BLaER1 treated with 17β-estradiol and CSF1 and Interleukin-3, amounts not matched to agents 10 nM and 100 nM (cell line): ENCODE measurements at regions not wholly inside any gene's neighbourhood (a gene's known extent, or its start where the extent isn't known, plus 50 kb on each side); places are given as distances from the start of the nearest gene placed in this dataset.

Experiments
- H3K27ac ChIP-seq, 11 experiments: shearing (Covaris generic); formaldehyde crosslinking; 2 replicates each; pipeline ENCODE4 v1.8.1; 2022
- H3K27me3 ChIP-seq, 11 experiments: shearing (Covaris generic); formaldehyde crosslinking; 2 replicates each; pipeline ENCODE4 v1.8.1; 2022
- H3K36me3 ChIP-seq, 11 experiments: shearing (Covaris generic); formaldehyde crosslinking; 2 replicates each; pipeline ENCODE4 v1.8.1; 2022
- H3K4me1 ChIP-seq, 10 experiments: shearing (Covaris generic); formaldehyde crosslinking; 2 replicates each; pipeline ENCODE4 v1.8.1; 2022
- H3K4me2 ChIP-seq, 11 experiments: shearing (Covaris generic); formaldehyde crosslinking; 2 replicates each; pipeline ENCODE4 v1.8.1; 2022
- H3K4me3 ChIP-seq, 10 experiments: shearing (Covaris generic); formaldehyde crosslinking; 2 replicates each; pipeline ENCODE4 v1.8.1; 2022
- H3K9ac ChIP-seq, 11 experiments: shearing (Covaris generic); formaldehyde crosslinking; 2 replicates each; pipeline ENCODE4 v1.8.1; 2022
- H3K9me3 ChIP-seq, 11 experiments: shearing (Covaris generic); formaldehyde crosslinking; replicated peaks in 1 of 11; 2 replicates each; pipeline ENCODE4 v1.8.1; 2022
- H4K20me1 ChIP-seq, 11 experiments: shearing (Covaris generic); formaldehyde crosslinking; 2 replicates each; pipeline ENCODE4 v1.8.1; 2022
- Cebpa-rat ChIP-seq, 11 experiments: shearing (Covaris generic); IDR thresholded peaks; 2 replicates each; pipeline ENCODE4 v1.8.1; 2022

DNA sequence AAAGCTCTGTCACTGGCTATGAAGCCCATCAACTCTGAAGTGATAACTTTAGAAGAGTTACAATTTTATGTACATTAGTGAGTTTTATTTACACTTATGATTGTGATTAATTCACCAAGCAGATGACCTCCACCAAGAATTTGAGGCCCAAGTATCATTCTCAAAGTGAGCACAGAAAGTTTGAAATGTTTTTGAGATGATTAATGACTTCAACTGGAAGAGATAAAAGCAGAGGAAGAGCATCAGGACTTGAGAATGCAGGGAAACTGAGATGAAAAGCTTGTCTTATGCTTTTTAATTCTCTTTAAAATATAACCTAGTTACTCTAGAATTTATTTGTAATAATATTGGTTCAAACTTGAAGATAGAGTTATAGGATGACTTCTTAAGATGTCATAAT is 112.8 kb upstream of the H2AZ1 start:
- H3K4me1 ChIP-seq: no peaks in the 10 kb centered on the region
- no peaks in the 10 kb centered on the region for H4K20me1 ChIP-seq
- no peak for TF ChIP-seq Cebpa-rat (IDR thresholded peaks at IDR 0.05)
- H3K9ac ChIP-seq: no peak overlapping the region
- H3K27ac ChIP-seq: no peak overlapping the region
- no peak overlapping the region for H3K4me3 ChIP-seq
- no peaks in the 10 kb centered on the region for H3K36me3 ChIP-seq
- no peaks in the 10 kb centered on the region for H3K27me3 ChIP-seq
- H3K9me3 ChIP-seq: 0 out of 22 replicates have a peak, but pooled peaks cover 0 to 7% (median 0%) of the 10 kb centered on the region in 11 experiments
- H3K4me2 ChIP-seq: no peak overlapping the region

DNA sequence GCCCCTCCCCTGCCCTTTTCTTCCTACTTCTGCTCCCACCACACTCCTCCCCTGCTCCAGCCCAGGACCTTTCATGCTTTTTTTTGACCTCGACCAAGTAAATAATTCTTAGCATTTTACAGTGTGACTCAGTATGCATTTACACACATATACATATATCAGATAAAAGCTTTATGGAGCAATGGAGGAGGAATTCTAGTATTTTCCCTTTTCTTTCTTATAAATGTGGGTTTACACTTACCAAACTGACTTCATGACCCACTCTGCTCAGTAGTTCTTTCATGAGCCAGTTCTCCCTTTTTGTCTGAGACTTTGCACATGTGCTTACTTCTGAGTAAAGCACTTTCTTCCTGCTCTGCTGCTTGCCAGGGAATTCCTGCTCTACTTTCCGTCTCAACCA is 111.8 kb upstream of the H2AZ1 start:
- Histone ChIP-seq H3K36me3 (no peaks in the 10 kb centered on the region), H3K4me3 (no peak overlapping the region), H3K27ac (no peak overlapping the region), H3K4me2 (no peak overlapping the region), H3K27me3 (no peaks in the 10 kb centered on the region), H4K20me1 (no peaks in the 10 kb centered on the region), H3K9me3 (0 out of 22 replicates have a peak, but pooled peaks cover 0 to under 1% (median 0%) of the 10 kb centered on the region in 11 experiments), H3K9ac (no peak overlapping the region), H3K4me1 (no peaks in the 10 kb centered on the region)
- TF ChIP-seq Cebpa-rat (IDR thresholded peaks at IDR 0.05): no peak

DNA sequence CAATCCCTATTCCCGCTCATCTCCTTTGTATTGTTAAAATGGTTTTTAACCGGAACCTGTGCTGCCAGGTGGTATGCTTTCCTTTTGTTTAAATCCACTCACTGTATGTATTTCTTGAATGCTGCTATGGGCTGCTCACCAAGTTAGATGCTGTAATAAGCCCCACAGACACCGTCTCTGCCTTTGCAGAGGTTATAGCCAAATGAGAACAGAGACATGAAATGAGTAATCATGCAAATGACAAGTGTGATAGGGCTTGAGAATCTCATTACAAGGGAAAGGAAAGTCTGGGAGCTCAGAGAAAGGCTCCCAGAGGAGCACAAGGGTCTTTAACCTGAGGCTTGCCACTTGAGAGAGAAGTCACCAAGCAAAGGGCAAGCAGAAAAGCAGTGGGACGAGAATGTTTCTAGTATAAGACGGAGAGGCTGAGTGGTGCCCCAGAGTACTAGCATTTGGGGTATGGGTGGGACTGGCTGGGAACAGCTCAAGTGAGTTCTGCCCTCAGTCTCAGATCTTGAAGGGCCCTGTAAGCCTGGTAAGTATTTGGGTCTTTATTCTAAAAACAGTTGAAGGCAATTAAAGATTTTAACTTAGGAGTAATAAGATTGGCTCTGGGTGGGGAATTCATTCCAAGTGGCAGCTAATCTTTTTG is 110.8 kb upstream of the H2AZ1 start:
- Histone ChIP-seq H3K36me3 (no peaks in the 10 kb centered on the region), H3K4me1 (no peaks in the 10 kb centered on the region), H3K9me3 (no peaks in the 10 kb centered on the region), H3K27me3 (no peaks in the 10 kb centered on the region), H3K4me3 (no peak overlapping the region), H3K27ac (no peak overlapping the region), H3K4me2 (no peak overlapping the region), H3K9ac (no peak overlapping the region), H4K20me1 (no peaks in the 10 kb centered on the region)
- TF ChIP-seq Cebpa-rat (IDR thresholded peaks at IDR 0.05): no peak

DNA sequence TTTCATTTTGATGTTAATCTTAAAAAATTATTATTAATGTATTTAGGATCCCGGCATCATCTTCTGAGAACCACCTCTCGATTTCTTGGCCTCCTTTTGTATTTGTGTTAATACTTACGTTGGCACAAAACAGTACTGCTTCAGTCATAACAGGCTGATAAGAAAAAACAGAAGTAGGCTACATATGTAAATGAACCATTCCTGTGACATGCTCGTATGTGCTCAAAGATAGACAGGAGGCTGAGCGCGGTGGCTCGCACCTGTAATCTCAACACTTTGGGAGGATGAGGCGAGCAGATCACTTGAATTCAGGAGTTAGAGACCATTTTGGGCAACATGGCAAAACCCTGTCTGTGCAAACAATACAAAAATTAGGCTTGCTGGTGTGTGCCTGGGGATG is 109.4 kb upstream of the H2AZ1 start:
- Histone ChIP-seq H3K27me3 (no peaks in the 10 kb centered on the region), H3K4me2 (no peak overlapping the region), H3K4me1 (no peaks in the 10 kb centered on the region), H3K27ac (no peak overlapping the region), H4K20me1 (no peaks in the 10 kb centered on the region), H3K9ac (no peak overlapping the region), H3K9me3 (no peaks in the 10 kb centered on the region), H3K36me3 (no peaks in the 10 kb centered on the region), H3K4me3 (no peak overlapping the region)
- no peak for TF ChIP-seq Cebpa-rat (IDR thresholded peaks at IDR 0.05)

GRCh38 chr4:100056701-100057100 is 106.6 kb upstream of the H2AZ1 start:
- Histone ChIP-seq H4K20me1 (no peaks in the 10 kb centered on the region), H3K4me2 (no peak overlapping the region), H3K27me3 (no peaks in the 10 kb centered on the region), H3K27ac (no peak overlapping the region), H3K4me1 (no peaks in the 10 kb centered on the region), H3K9me3 (0 out of 22 replicates have a peak, but pooled peaks cover 0 to 4% (median 0%) of the 10 kb centered on the region in 11 experiments), H3K4me3 (no peak overlapping the region), H3K9ac (no peak overlapping the region), H3K36me3 (no peaks in the 10 kb centered on the region)
- TF ChIP-seq Cebpa-rat (IDR thresholded peaks at IDR 0.05): no peak

- H3K9ac ChIP-seq: no peak overlapping the region
- no peak overlapping the region for H3K27ac ChIP-seq
- no peak overlapping the region for H3K4me3 ChIP-seq
- H4K20me1 ChIP-seq: no peaks in the 10 kb centered on the region
- no peaks in the 10 kb centered on the region for H3K36me3 ChIP-seq
- no peaks in the 10 kb centered on the region for H3K4me1 ChIP-seq
- peaks cover 0 to 10% (median 0%) of the 10 kb centered on the region in 11 experiments; a peak in 1 of 22 replicates for H3K9me3 ChIP-seq
- H3K27me3 ChIP-seq: no peaks in the 10 kb centered on the region
- no peak overlapping the region for H3K4me2 ChIP-seq
- no peak for TF ChIP-seq Cebpa-rat (IDR thresholded peaks at IDR 0.05)
Observed at GRCh38 chr4:100054071-100054470, 104.0 kb upstream of the H2AZ1 start.

GRCh38 chr4:100049872-100050271 is 99.8 kb upstream of the H2AZ1 start:
- Histone ChIP-seq H3K4me3 (no peak overlapping the region), H3K9ac (no peak overlapping the region), H3K4me1 (no peaks in the 10 kb centered on the region), H3K4me2 (no peak overlapping the region), H4K20me1 (no peaks in the 10 kb centered on the region), H3K27me3 (no peaks in the 10 kb centered on the region), H3K9me3 (peaks cover 0 to 10% (median 0%) of the 10 kb centered on the region in 11 experiments; a peak in 1 of 22 replicates), H3K27ac (no peak overlapping the region), H3K36me3 (no peaks in the 10 kb centered on the region)
- no peak for TF ChIP-seq Cebpa-rat (IDR thresholded peaks at IDR 0.05)

GRCh38 chr4:100042711-100043110 is 92.6 kb upstream of the H2AZ1 start:
- Histone ChIP-seq H3K9me3 (peaks cover 0 to 2% (median 0%) of the 10 kb centered on the region in 11 experiments; a peak in 1 of 22 replicates), H4K20me1 (no peaks in the 10 kb centered on the region), H3K27ac (no peak overlapping the region), H3K36me3 (no peaks in the 10 kb centered on the region), H3K27me3 (no peaks in the 10 kb centered on the region), H3K4me1 (no peaks in the 10 kb centered on the region), H3K4me2 (no peak overlapping the region), H3K4me3 (no peak overlapping the region), H3K9ac (no peak overlapping the region)
- TF ChIP-seq Cebpa-rat (IDR thresholded peaks at IDR 0.05): no peak

DNA sequence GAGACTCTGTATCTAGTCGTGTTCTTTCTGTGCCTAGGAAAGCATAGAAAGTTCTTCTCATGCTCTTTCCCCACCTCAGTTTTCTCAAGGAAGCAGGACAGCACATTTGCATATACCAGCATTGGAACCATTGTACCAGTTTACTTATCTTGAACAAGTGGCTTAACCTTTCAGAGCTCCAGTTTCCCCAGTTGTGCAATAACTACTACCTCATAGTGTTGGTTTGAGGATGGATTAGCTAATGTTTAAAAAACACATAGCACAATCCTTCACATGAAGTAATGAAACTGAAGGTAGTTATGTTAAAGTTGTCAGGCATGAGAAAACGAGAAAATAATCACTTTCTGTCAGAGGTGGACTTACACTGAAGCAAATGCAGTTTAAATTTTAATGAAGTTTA is 92.2 kb upstream of the H2AZ1 start:
- TF ChIP-seq Cebpa-rat (IDR thresholded peaks at IDR 0.05): no peak
- Histone ChIP-seq H3K4me3 (no peak overlapping the region), H3K9ac (no peak overlapping the region), H3K9me3 (peaks cover 0 to 6% (median 3%) of the 10 kb centered on the region in 11 experiments; a peak in 12 of 22 replicates), H3K4me2 (no peak overlapping the region), H3K4me1 (no peaks in the 10 kb centered on the region), H3K36me3 (no peaks in the 10 kb centered on the region), H4K20me1 (no peaks in the 10 kb centered on the region), H3K27ac (no peak overlapping the region), H3K27me3 (no peaks in the 10 kb centered on the region)

GRCh38 chr4:100041646-100042045 is 91.6 kb upstream of the H2AZ1 start:
- no peaks in the 10 kb centered on the region for H3K27me3 ChIP-seq
- peaks cover 4 to 12% (median 9%) of the 10 kb centered on the region in 11 experiments; a peak in 17 of 22 replicates for H3K9me3 ChIP-seq
- H3K4me3 ChIP-seq: no peak overlapping the region
- no peaks in the 10 kb centered on the region for H3K36me3 ChIP-seq
- no peak overlapping the region for H3K27ac ChIP-seq
- no peak overlapping the region for H3K9ac ChIP-seq
- H3K4me2 ChIP-seq: no peak overlapping the region
- no peaks in the 10 kb centered on the region for H3K4me1 ChIP-seq
- H4K20me1 ChIP-seq: no peaks in the 10 kb centered on the region
- no peak for TF ChIP-seq Cebpa-rat (IDR thresholded peaks at IDR 0.05)
